Cardiac fibroblast (primary cell): ENCODE measurements at regions not wholly inside any gene's neighbourhood (a gene's known extent, or its start where the extent isn't known, plus 50 kb on each side); places are given as distances from the start of the nearest gene placed in this dataset.
"Not testable (repeated sequence)": the region's sequence is repeated elsewhere in the genome, so short reads cannot be mapped to it uniquely, and the experiment has no call there.

Source experiments
- DNase-seq, 2 donors: peaks; one replicate each; pipeline versions ENCODE4 v3.0.0 to v3.0.0-alpha.2; 2010; ENCODE audit warnings: low read depth in 2 of 2
- H3K4me3 ChIP-seq, 2 donors: replicated peaks in 1 of 2; 1 replicate in 1 of 2; 2 replicates in 1 of 2; pipeline ENCODE4 v1.5.1; 2011; ENCODE audit warnings: low read depth in 2 of 2, low read length in 2 of 2, mild to moderate bottlenecking in 2 of 2, moderate library complexity in 1 of 2
- CTCF ChIP-seq: IDR thresholded peaks from one replicate; pipeline ENCODE4 v1.5.1; 2011; ENCODE audit warnings: low read depth, mild to moderate bottlenecking, low read length, inconsistent platforms

GRCh38 chrX:25860322-25860721, 277.8 kb upstream of the MAGEB18 start:
- no peak for DNase-seq
- no peak overlapping the region for H3K4me3 ChIP-seq

GRCh38 chrX:25869761-25870160, 268.4 kb upstream of the MAGEB18 start:
- no peak for TF ChIP-seq CTCF
- peak in 1 of 2 donors; percentile 9 for DNase-seq

More at GRCh38 chrX:25860322-25860721, 277.8 kb upstream of the MAGEB18 start:
- no peak for TF ChIP-seq CTCF

DNA sequence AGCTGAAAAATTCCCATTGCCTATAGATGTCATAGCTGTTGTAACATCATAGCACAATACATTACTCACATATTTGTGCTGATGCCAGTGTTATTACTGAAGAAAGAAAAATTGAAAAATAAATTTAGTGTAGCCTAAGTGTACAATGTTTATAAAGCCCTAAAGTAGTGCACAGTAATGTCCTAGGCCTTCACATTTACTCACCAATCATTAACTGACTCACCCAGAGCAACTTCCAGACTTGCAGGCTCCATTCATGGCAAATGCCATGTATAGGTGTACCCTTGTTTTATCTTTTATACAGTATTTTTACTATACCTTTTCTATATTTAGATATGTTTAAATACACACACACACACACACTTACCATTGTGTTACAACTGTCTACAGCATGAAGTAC, 265.4 kb upstream of the MAGEB18 start:
- peak in 1 of 2 donors; percentile 16 for DNase-seq
- no peak for TF ChIP-seq CTCF
- H3K4me3 ChIP-seq, result no peak overlapping the region

More at GRCh38 chrX:25869761-25870160, 268.4 kb upstream of the MAGEB18 start:
- H3K4me3 ChIP-seq, result no peak overlapping the region

DNA sequence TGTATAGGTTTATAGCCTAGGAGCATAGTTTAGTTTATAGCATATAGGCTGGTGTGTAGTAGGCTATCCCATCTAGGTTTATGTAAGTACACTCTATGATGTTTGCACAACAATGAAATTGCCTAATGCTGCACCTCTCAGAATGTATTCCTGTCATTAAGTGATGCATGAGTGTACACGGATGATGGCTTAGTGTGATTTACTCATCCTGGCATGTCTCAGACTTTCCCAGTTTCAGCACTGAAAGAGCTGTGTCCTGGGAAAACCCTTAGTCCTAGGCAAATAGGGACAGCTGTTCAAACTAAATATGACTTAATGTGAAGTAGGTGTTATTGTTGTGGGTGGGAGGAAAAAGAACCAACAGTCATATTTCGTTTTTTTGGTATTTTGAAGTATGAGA, 264.9 kb upstream of the MAGEB18 start:
- no peak overlapping the region for H3K4me3 ChIP-seq
- TF ChIP-seq CTCF, result no peak
- DNase-seq, result peak; percentile 63 to 89

DNA sequence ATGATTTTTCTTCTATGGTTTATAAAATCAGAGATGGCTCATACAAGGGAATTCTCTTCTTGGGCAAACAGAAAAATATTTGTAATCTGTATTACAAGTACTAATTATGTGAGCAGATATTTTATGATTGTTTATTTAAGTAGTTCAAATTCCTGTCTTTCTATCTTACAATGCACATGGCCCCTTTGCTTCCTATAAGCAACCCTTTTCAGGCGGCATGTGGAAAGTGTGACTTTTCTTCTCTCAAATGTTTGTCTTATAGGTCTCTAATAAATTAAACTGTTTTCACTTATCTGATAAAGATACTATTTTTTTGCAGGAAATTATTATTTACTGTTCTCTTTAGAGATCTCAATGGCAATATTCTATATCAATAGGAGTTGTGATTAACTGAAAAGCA, 259.3 kb upstream of the MAGEB18 start:
- no peak overlapping the region for H3K4me3 ChIP-seq
- TF ChIP-seq CTCF, result no peak
- no peak for DNase-seq

- DNase-seq, H3K4me3 ChIP-seq: not testable (repeated sequence)
Measured at GRCh38 chrX:25882503-25882902, 255.6 kb upstream of the MAGEB18 start.

- no peak for TF ChIP-seq CTCF
- no peak overlapping the region for H3K4me3 ChIP-seq
- no peak for DNase-seq
Measured at GRCh38 chrX:25897758-25898157, 240.4 kb upstream of the MAGEB18 start.

DNA sequence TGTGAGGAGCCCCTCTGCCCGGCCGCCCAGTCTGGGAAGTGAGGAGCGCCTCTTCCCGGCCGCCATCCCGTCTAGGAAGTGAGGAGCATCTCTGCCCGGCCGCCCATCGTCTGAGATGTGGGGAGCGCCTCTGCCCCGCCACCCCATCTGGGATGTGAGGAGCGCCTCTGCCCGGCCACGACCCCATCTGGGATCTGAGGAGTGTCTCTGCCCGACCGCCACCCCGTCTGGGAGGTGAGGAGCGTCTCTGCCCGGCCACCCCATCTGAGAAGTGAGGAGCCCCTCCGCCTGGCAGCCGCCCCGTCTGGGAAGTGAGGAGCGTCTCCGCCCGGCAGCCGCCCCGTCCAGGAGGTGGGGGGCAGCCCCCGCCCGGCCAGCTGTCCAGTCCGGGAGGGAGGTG, 232.4 kb upstream of the MAGEB18 start:
- DNase-seq, H3K4me3 ChIP-seq: not testable (repeated sequence)
